ES-I3 (cell line): ENCODE measurements at regions not wholly inside any gene's neighbourhood (a gene's known extent, or its start where the extent isn't known, plus 50 kb on each side); places are given as distances from the start of the nearest gene placed in this dataset.
"Not testable (repeated sequence)": the region's sequence is repeated elsewhere in the genome, so short reads cannot be mapped to it uniquely, and the experiment has no call there.

Experiments used
- H3K36me3 ChIP-seq: 2 replicates; pipeline ENCODE4 v1.6.1; 2013; ENCODE audit warnings: mild to moderate bottlenecking, low read length, control low read depth, moderate library complexity; ENCODE audit not compliant: insufficient read depth
- H3K4me1 ChIP-seq: 2 replicates; pipeline ENCODE4 v1.6.1; 2013; ENCODE audit warnings: mild to moderate bottlenecking, control low read depth, low read length; ENCODE audit not compliant: insufficient read depth
- H3K9ac ChIP-seq: 2 replicates; pipeline ENCODE4 v1.6.1; 2013; ENCODE audit warnings: low read depth, mild to moderate bottlenecking, low read length, moderate library complexity
- H3K9me3 ChIP-seq: 2 replicates; pipeline ENCODE4 v1.6.1; 2013; ENCODE audit warnings: mild to moderate bottlenecking, low read length, moderate library complexity; ENCODE audit not compliant: control insufficient read depth, insufficient read depth

DNA sequence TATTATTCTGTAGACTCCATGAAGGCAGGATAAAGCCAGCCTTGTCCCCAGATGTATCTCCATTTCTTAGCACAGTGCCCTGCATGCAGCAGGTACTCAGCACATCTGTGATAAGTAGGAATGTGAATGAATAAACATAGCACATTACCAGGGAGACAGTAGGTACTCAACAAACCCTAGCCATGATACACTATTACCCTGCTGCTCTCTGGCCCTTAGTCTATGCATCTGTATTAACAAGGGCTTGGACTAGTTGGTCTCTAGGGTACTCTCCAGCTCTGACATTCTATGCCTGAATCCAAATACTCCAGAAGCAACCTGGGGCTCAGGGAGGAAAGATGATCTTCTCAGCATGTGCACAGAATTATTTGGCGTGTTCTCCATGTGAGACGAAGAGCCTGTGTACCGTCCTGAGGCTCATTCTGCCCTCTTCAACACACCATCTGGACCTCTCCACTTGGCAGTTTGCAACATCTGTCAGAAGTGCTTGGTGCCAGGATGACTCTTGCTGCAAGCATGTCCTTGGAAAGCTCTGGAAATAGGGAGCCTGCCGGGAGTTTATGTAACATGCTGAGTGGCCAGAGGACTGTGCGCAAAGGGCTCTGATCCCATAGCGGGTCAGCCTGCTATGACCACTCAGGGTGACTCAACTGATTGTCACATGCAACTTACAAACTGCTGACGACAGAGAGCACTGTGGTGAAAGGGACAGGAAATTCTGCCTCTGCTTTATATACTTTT, 228.2 kb upstream of the USP24 start:
- no peaks in the 10 kb centered on the region for H3K4me1 ChIP-seq
- no peak overlapping the region for H3K9ac ChIP-seq
- H3K9me3 ChIP-seq, result no peaks in the 10 kb centered on the region
- no peaks in the 10 kb centered on the region for H3K36me3 ChIP-seq

DNA sequence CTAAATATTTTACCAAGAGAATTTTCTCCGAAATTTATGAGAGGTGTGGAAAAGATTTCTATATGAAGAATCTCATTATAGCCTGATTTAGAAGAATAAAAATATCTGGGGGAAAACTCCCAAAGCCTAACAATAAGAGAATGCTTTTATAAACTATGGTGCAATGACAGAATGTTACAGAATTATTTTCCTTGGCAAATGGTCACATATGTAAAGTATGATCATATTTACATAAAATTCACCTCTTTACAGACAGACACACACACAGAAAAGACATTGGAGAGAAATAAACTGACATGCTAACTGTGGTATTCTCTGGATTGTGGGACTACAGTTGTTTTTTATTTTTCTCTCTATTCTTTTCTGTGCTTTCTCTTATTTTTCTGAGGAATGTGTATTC, 226.3 kb upstream of the USP24 start:
- Histone ChIP-seq H3K36me3 (no peaks in the 10 kb centered on the region), H3K9ac (no peak overlapping the region), H3K9me3 (no peaks in the 10 kb centered on the region), H3K4me1 (no peaks in the 10 kb centered on the region)

DNA sequence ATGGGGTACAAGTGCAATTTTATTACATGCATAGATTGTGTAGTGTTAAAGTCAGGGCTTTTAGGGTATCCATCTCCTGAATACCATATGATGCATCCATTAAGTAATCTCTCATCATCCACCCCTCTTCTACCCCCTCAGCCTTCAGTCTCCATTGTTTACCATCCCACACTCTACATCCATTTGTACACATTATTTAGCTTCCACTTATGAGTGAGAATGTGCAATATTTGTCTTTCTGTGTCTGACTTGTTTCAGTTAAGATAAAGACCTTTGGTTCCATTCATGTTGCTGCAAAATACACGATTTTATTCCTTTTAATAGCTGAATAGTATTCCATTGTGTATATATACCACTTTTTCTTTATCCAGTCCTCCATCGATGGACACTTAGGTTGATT, 222.5 kb upstream of the USP24 start:
- H3K36me3 ChIP-seq, result no peaks in the 10 kb centered on the region
- H3K9me3 ChIP-seq, result no peaks in the 10 kb centered on the region
- H3K4me1 ChIP-seq, result no peaks in the 10 kb centered on the region
- no peak overlapping the region for H3K9ac ChIP-seq

- not testable (repeated sequence) for H3K36me3 ChIP-seq, H3K9me3 ChIP-seq, H3K9ac ChIP-seq
- peaks cover 19% of the 10 kb centered on the region; the same call in 1 of the 2 replicates for H3K4me1 ChIP-seq
These were observed 215.6 kb upstream of the USP24 start for GRCh38 chr1:55430720-55431119.

- not testable (repeated sequence) for H3K36me3 ChIP-seq, H3K9ac ChIP-seq, H3K9me3 ChIP-seq
- peaks cover 19% of the 10 kb centered on the region; the same call in 1 of the 2 replicates for H3K4me1 ChIP-seq
These were observed 215.0 kb upstream of the USP24 start for GRCh38 chr1:55430206-55430605.

GRCh38 chr1:55428944-55429931, 214.1 kb upstream of the USP24 start:
- Histone ChIP-seq H3K36me3 (no peaks in the 10 kb centered on the region), H3K4me1 (peaks cover 19% of the 10 kb centered on the region; the same call in 1 of the 2 replicates), H3K9ac (no peak overlapping the region; the same call in 1 of the 2 replicates), H3K9me3 (no peaks in the 10 kb centered on the region)

GRCh38 chr1:55428231-55428630, 213.1 kb upstream of the USP24 start:
- Histone ChIP-seq H3K36me3 (no peaks in the 10 kb centered on the region), H3K9ac (no peak overlapping the region), H3K9me3 (no peaks in the 10 kb centered on the region), H3K4me1 (peaks cover 19% of the 10 kb centered on the region; the same call in 1 of the 2 replicates)

- no peaks in the 10 kb centered on the region for H3K9me3 ChIP-seq
- H3K9ac ChIP-seq, result no peak overlapping the region
- H3K4me1 ChIP-seq, result peaks cover 19% of the 10 kb centered on the region; the same call in 1 of the 2 replicates
- no peaks in the 10 kb centered on the region for H3K36me3 ChIP-seq
These were observed 212.4 kb upstream of the USP24 start for GRCh38 chr1:55427606-55428005.

GRCh38 chr1:55426619-55427018, 211.5 kb upstream of the USP24 start:
- Histone ChIP-seq H3K36me3 (no peaks in the 10 kb centered on the region), H3K9me3 (no peaks in the 10 kb centered on the region)

DNA sequence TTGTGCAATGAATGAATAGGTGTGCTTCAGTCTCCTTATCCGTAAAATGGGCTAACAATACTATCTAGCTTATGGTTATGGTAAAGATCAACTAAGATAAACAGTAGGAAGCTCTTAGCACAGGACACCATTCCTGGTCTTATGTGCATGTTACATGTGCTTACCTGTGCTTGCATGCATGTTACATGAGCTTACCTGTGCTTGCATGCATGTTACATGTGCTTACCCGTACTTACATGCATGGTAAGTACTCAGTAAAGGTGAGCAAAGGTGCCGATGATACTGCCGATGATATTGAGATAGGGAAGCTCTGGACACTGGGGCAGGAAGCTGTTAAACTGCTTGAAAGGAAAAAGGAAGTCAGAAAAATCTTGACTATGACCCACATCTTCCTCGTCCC, 211.0 kb upstream of the USP24 start:
- H3K36me3 ChIP-seq, result no peaks in the 10 kb centered on the region
- peaks cover 19% of the 10 kb centered on the region; the same call in 1 of the 2 replicates for H3K4me1 ChIP-seq
- no peak overlapping the region for H3K9ac ChIP-seq
- no peaks in the 10 kb centered on the region for H3K9me3 ChIP-seq

More at GRCh38 chr1:55426619-55427018, 211.5 kb upstream of the USP24 start:
- no peak overlapping the region for H3K9ac ChIP-seq
- H3K4me1 ChIP-seq, result peaks cover 19% of the 10 kb centered on the region; the same call in 1 of the 2 replicates

DNA sequence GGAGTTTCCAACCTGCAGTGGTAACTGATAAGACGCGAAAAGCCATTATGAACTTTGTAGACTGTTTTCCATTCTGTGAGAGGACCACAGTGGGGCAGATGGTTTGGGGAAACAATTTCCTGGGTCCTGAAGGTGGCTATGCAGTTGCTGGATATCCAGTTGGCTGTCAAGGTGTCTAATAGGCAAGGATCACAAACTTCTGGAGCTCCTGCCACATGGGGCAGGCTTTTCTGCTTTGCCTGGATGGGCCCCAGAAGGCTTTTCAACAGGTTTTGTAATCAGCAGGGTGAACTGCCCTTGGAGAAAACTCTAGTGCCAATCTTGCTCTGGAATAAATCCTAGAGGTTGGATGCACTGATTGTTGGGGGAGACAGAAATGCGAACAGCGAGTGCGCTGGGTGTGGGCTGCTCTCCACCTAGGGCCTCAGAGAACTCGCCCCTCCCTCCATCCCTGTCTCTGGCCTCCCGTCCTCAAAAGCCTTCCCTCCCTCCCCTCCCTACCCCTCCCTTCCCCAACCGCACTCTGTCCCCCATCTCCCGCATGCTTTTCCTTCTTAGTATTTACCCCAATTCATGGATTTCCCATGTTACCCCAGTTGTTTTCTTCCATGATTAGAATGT, 210.3 kb upstream of the USP24 start:
- Histone ChIP-seq H3K4me1 (peaks cover 19% of the 10 kb centered on the region; the same call in 1 of the 2 replicates), H3K9me3 (no peaks in the 10 kb centered on the region), H3K36me3 (no peaks in the 10 kb centered on the region), H3K9ac (no peak overlapping the region)

- H3K9me3 ChIP-seq, result no peaks in the 10 kb centered on the region
- no peak overlapping the region for H3K9ac ChIP-seq
- H3K4me1 ChIP-seq, result peaks cover 10% of the 10 kb centered on the region; the same call in 1 of the 2 replicates
- no peaks in the 10 kb centered on the region for H3K36me3 ChIP-seq
These were observed 208.2 kb upstream of the USP24 start for GRCh38 chr1:55423376-55423775.

- H3K4me1 ChIP-seq, result no peaks in the 10 kb centered on the region
- H3K36me3 ChIP-seq, result no peaks in the 10 kb centered on the region
- H3K9ac ChIP-seq, result no peak overlapping the region
These were observed 206.0 kb upstream of the USP24 start for GRCh38 chr1:55420929-55421716.

More at GRCh38 chr1:55420929-55421716, 206.0 kb upstream of the USP24 start:
- no peaks in the 10 kb centered on the region for H3K9me3 ChIP-seq
